ENCODE measurements at regions not wholly inside any gene's neighbourhood (a gene's known extent, or its start where the extent isn't known, plus 50 kb on each side); places are given as distances from the start of the nearest gene placed in this dataset.

GRCh38 chr5:155085282-155085989 is 71.9 kb downstream of the KIF4B start:
- TF ChIP-seq ARNTL (CRISPR knock-in tag; IDR thresholded peaks at IDR 0.05; ENCODE audit: borderline replicate concordance, low read depth) (no peak), ZNF565 (CRISPR knock-in tag; conservative IDR thresholded peaks at IDR 0.05; ENCODE audit: low read depth) (no peak)
- ATAC-seq, result no peak

GRCh38 chr5:155087036-155087435 is 73.5 kb downstream of the KIF4B start:
- no peak for ATAC-seq
- no peak for TF ChIP-seq ISL1 (CRISPR knock-in tag; IDR thresholded peaks at IDR 0.05)
- TF ChIP-seq PPARA (CRISPR knock-in tag; IDR thresholded peaks at IDR 0.05; ENCODE audit: borderline replicate concordance), result no peak
- TF ChIP-seq CSRNP3 (CRISPR knock-in tag; IDR thresholded peaks at IDR 0.05), result no peak

GRCh38 chr5:155088811-155089210 is 75.3 kb downstream of the KIF4B start:
- no peak for ATAC-seq
- TF ChIP-seq TSHZ2 (CRISPR knock-in tag; IDR thresholded peaks at IDR 0.05), result no peak

GRCh38 chr5:155089643-155090042 is 76.1 kb downstream of the KIF4B start:
- no peak for ATAC-seq
- TF ChIP-seq TOX (CRISPR knock-in tag; IDR thresholded peaks at IDR 0.05; ENCODE audit: borderline replicate concordance), result no peak
- no peak for TF ChIP-seq TSHZ2 (CRISPR knock-in tag; IDR thresholded peaks at IDR 0.05)
- TF ChIP-seq PPARA (CRISPR knock-in tag; IDR thresholded peaks at IDR 0.05; ENCODE audit: borderline replicate concordance), result no peak
- no peak for TF ChIP-seq ISL1 (CRISPR knock-in tag; IDR thresholded peaks at IDR 0.05)
- no peak for TF ChIP-seq RARB (CRISPR knock-in tag; IDR thresholded peaks at IDR 0.05)
- no peak for TF ChIP-seq CSDC2 (CRISPR knock-in tag; IDR thresholded peaks at IDR 0.05)
- TF ChIP-seq PATZ1 (CRISPR knock-in tag; IDR thresholded peaks at IDR 0.05; ENCODE audit: borderline replicate concordance), result no peak
- TF ChIP-seq ZC3H10 (CRISPR knock-in tag; IDR thresholded peaks at IDR 0.05), result no peak
- TF ChIP-seq TCF4 (CRISPR knock-in tag; IDR thresholded peaks at IDR 0.05; ENCODE audit: borderline replicate concordance), result no peak
- no peak for TF ChIP-seq ZNF565 (CRISPR knock-in tag; conservative IDR thresholded peaks at IDR 0.05; ENCODE audit: low read depth)
- TF ChIP-seq ZNF8 (CRISPR knock-in tag; IDR thresholded peaks at IDR 0.05), result no peak
- no peak for TF ChIP-seq CREB5 (CRISPR knock-in tag; IDR thresholded peaks at IDR 0.05; ENCODE audit: low read depth)

Data from SK-N-SH treated with all-trans-retinoic acid at 6 μM for 48 hours (cell line).